ENCODE measurements at regions not wholly inside any gene's neighbourhood (a gene's known extent, or its start where the extent isn't known, plus 50 kb on each side); places are given as distances from the start of the nearest gene placed in this dataset.

GRCh38 chr2:16240402-16240801, 300.1 kb downstream of the MYCN start:
- TF ChIP-seq CTCF (IDR thresholded peaks at IDR 0.05) = no peak
- no peak for TF ChIP-seq POLR2A (IDR thresholded peaks at IDR 0.05)
